WI38 (cell line): ENCODE measurements at regions not wholly inside any gene's neighbourhood (a gene's known extent, or its start where the extent isn't known, plus 50 kb on each side); places are given as distances from the start of the nearest gene placed in this dataset.

Experiments
- H3K4me3 ChIP-seq: 2 replicates; pipeline ENCODE4 v1.5.1; 2011; ENCODE audit warnings: low read depth, mild to moderate bottlenecking, control low read depth, low read length
- CTCF ChIP-seq: IDR thresholded peaks from 2 replicates; pipeline ENCODE4 v1.5.1; 2012; ENCODE audit warnings: low read depth, mild to moderate bottlenecking, control low read depth, low read length

- no peak overlapping the region for H3K4me3 ChIP-seq
- TF ChIP-seq CTCF, result no peak
These were observed 210.2 kb upstream of the LCORL start for GRCh38 chr4:18231726-18232125.

DNA sequence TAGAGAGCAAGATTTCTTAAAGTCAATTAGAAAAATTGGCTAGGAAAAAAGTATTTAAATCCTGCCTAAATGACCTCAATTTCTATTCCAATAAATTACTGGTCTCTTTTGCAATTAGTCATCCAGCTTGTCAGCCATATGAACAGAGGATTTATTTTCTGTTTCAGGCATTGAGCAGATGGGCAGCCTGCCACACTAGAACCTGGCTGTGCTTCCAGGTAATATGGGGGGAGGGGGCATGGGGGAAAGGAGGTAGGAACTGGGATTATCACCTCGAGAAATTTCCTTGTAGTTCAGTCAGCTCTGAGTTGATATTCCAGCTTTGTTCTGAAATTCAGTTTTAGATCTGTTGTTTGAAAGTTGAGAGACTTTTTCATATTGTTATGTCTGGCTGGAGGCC, 206.3 kb upstream of the LCORL start:
- no peak overlapping the region for H3K4me3 ChIP-seq
- no peak for TF ChIP-seq CTCF

- no peak overlapping the region for H3K4me3 ChIP-seq
- no peak for TF ChIP-seq CTCF
These were observed 193.0 kb upstream of the LCORL start for GRCh38 chr4:18214411-18215055.

DNA sequence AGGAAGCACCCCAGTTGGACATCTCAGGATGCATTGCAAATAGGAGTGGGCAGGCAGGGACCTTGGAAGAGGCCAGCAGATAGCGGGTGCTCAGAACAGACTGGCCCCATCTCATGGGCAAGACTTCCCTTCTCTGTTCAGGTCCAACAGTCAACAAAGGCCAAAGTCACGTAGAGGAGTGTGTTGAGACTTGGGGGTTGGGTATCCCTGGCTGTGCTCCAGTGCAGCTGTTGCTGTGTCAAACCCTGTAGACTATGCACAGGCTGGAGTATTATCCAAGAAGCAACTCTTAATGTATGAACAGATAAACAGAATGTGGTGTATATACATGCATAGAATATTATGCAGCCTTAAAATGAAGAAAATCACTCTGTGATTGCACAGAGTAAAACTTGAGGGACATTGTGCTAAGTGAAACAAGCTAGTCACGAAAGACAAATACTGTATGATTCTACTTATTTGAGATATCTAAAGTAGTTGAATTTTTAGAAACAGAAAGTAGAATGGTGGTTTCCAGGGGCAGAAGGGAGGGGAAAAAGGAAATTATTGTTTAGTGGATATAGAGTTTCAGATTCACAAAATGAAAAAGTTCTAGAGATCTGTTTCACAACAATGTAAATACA, 192.1 kb upstream of the LCORL start:
- no peak for TF ChIP-seq CTCF
- H3K4me3 ChIP-seq, result no peak overlapping the region

DNA sequence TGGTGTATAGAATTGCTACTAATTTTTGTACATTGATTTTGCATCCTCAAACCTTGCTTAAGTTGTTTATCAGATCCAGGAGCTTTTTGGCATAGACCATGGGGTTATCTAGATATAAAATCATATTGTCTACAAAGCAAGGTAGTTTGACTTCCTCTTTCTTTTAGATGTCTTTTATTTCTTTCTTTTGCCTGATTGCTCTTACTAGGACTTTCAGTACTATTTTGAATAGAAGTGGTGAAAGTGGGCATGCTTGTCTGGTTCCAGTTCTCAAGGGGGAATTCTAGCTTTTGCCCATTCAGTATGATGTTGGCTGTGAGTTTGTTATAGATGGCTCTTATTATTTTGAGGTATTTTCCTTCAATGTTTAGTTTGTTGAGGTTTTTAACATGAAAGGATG, 187.9 kb upstream of the LCORL start:
- H3K4me3 ChIP-seq, result no peak overlapping the region
- no peak for TF ChIP-seq CTCF

DNA sequence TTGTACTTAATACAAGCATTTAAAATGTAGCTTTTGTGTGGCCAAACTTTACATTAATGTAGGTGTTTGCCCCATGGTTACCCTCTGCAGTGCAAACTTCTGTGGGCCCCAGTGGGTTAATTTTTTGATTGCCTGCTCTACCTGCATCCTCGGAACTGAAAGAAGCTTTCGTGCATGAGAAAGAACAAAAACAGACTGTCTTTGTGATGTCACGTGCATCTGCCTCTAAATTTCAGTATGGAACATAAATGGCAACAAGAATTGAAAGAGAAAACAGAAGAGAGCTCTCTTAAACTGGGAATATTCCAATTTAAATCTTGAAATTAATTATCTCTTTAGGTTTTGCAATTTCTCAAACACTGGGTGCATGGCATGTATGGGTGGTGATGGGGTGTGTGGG, 182.4 kb upstream of the LCORL start:
- no peak overlapping the region for H3K4me3 ChIP-seq
- TF ChIP-seq CTCF, result no peak

- TF ChIP-seq CTCF, result no peak
- no peak overlapping the region for H3K4me3 ChIP-seq
These were observed 180.9 kb upstream of the LCORL start for GRCh38 chr4:18202486-18202885.
